ENCODE measurements at regions not wholly inside any gene's neighbourhood (a gene's known extent, or its start where the extent isn't known, plus 50 kb on each side); places are given as distances from the start of the nearest gene placed in this dataset.
"Not testable (repeated sequence)": the region's sequence is repeated elsewhere in the genome, so short reads cannot be mapped to it uniquely, and the experiment has no call there.

- DNase-seq = no peak
Observed at GRCh38 chr14:45699471-45699870, 446.5 kb upstream of the MIS18BP1 start.

GRCh38 chr14:45698462-45699134, 445.6 kb upstream of the MIS18BP1 start:
- no peak for DNase-seq

GRCh38 chr14:45686771-45687170, 433.8 kb upstream of the MIS18BP1 start:
- no peak for DNase-seq

- no peak for DNase-seq
Observed at GRCh38 chr14:45680531-45680930, 427.5 kb upstream of the MIS18BP1 start.

- DNase-seq = no peak
Observed at GRCh38 chr14:45679853-45680252, 426.9 kb upstream of the MIS18BP1 start.

- no peak for DNase-seq
Observed at GRCh38 chr14:45678163-45678562, 425.2 kb upstream of the MIS18BP1 start.

GRCh38 chr14:45673420-45673819, 420.4 kb upstream of the MIS18BP1 start:
- DNase-seq = no peak

- DNase-seq = no peak
Observed at GRCh38 chr14:45664668-45665356, 411.8 kb upstream of the MIS18BP1 start.

- no peak for DNase-seq
Observed at GRCh38 chr14:45658917-45659299, 405.9 kb upstream of the MIS18BP1 start.

- no peak for DNase-seq
Observed at GRCh38 chr14:45658226-45658916, 405.4 kb upstream of the MIS18BP1 start.

- DNase-seq = no peak
Observed at GRCh38 chr14:45651890-45652289, 398.9 kb upstream of the MIS18BP1 start.

- DNase-seq = no peak
Observed at GRCh38 chr14:45650754-45651153, 397.8 kb upstream of the MIS18BP1 start.

- DNase-seq = no peak
Observed at GRCh38 chr14:45649051-45649450, 396.0 kb upstream of the MIS18BP1 start.

- DNase-seq = no peak
Observed at GRCh38 chr14:45641541-45641940, 388.5 kb upstream of the MIS18BP1 start.

GRCh38 chr14:45634651-45635441, 381.8 kb upstream of the MIS18BP1 start:
- DNase-seq = not testable (repeated sequence)

GRCh38 chr14:45633220-45633984, 380.4 kb upstream of the MIS18BP1 start:
- no peak for DNase-seq

- DNase-seq = no peak
Observed at GRCh38 chr14:45621731-45622130, 368.7 kb upstream of the MIS18BP1 start.

- no peak for DNase-seq
Observed at GRCh38 chr14:45619831-45620230, 366.8 kb upstream of the MIS18BP1 start.

GRCh38 chr14:45610318-45610717, 357.3 kb upstream of the MIS18BP1 start:
- DNase-seq = no peak

- no peak for DNase-seq
Observed at GRCh38 chr14:45587142-45587541, 334.1 kb upstream of the MIS18BP1 start.

- no peak for DNase-seq
Observed at GRCh38 chr14:45559626-45560025, 306.6 kb upstream of the MIS18BP1 start.

- DNase-seq = no peak
Observed at GRCh38 chr14:45558183-45558582, 305.2 kb upstream of the MIS18BP1 start.

- DNase-seq = no peak
Observed at GRCh38 chr14:45553981-45554380, 301.0 kb upstream of the MIS18BP1 start.

Data from NCI-H2081 treated with DMSO at 0.1 percent for 48 hours (cell line).